GM21737 (cell line): ENCODE measurements at regions not wholly inside any gene's neighbourhood (a gene's known extent, or its start where the extent isn't known, plus 50 kb on each side); places are given as distances from the start of the nearest gene placed in this dataset.
"Not testable (repeated sequence)": the region's sequence is repeated elsewhere in the genome, so short reads cannot be mapped to it uniquely, and the experiment has no call there.

ENCODE experiments used
- ATAC-seq: cut with Tn5 transposase; IDR thresholded peaks from one replicate; pipeline ENCODE4 v1.9.1; 2021; ENCODE audit warnings: mild to moderate bottlenecking, moderate library complexity; ENCODE audit not compliant: unreplicated experiment

GRCh38 chr5:115439639-115440038 lies 104.9 kb downstream of the FEM1C start:
- ATAC-seq: no peak

GRCh38 chr5:115439042-115439441 lies 105.5 kb downstream of the FEM1C start:
- ATAC-seq: no peak

DNA sequence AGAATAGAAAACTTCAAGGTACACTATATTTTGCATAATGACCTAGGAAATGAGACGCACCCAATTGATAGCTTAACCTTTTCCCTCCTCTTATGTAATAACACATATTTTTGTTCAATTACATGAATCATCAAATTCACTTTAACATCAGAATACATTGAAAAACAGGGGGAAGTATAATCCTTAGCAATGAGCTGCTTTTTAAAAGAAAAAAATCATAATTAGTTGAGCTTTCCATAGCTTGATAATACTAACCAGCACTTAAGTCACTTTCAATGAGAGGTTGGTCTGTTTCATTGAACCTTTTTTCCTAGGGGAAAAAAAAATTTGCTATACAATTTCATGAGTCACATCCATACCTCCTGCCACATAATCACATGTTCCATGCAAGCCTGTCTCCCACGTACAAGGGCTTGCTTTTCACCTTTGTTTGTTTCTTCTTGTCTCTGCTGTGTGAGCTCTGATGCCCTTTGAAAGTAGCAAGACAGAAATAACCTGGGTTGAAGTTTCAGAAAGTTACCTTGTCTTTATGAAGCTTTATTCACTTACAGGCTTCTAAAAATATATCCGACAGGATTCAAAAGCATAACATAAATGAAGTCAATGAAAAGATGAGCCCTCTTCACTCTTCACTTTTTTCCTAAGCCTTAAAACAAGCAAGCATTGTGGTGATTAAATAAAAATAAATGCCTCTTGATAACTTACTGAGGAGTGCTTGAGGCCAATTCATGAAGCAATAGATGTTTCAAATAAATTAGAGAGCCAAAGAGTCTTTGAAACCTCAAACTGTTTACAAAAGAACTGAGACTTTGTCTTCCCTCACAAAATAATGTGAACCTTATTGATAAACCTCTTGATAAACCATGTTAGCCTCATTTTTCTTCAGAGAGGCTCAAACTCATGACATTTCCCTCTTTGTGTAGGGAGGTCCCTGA lies 108.5 kb downstream of the FEM1C start:
- ATAC-seq: no peak

DNA sequence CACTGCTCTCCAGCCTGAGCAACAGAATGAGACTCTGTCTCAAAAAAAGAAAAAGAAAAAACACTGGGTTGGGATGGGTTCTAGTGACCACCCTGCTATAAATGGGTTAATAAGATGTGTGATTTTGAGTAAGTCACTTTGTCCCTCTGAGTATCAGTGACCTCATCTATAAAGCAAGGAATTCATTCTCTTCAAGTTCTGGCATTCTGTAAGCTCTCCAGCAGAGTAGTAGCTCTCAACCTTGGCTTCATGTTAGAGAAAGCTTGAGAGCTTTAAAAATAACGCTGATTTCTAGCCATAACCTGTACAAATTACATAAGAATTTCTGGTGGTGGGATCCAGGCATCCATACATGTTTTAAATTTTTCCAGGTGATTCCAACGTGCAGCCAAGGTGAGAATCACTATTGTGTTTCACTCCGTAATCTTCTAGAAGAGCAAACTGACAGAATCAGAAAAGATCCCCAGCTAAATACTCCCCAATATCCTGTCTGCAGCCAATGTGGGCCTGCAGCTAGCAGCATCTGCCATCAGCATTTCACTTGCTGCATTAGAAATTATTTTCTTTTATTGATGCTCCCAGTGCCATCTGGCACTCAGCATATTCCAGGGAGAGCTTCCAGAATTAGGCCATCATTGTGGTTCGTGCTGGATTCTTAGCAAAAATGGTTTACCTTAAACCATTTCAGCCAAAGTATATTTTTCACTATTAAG lies 109.4 kb downstream of the FEM1C start:
- no peak for ATAC-seq

DNA sequence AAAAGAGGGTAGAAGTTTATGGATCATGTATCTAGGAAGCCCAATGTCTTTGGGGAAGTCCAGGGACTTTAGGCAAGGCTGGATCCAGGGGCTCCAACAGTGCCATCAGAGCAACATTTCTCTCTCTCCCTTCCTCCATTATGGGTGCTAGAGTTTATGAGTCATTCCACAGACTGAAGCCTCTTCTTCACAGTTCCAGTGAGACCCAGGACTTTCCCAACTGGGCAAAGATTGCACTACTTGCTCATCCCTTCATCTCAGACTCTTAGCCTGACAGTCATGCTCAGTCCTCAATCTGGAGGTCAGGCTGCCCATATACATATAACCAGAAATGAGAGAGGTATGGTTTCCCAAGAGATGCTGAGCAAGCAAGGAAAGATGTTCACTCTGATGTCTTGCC lies 110.7 kb downstream of the FEM1C start:
- no peak for ATAC-seq

GRCh38 chr5:115432691-115433090 lies 111.9 kb downstream of the FEM1C start:
- no peak for ATAC-seq

- ATAC-seq: no peak
Observed at GRCh38 chr5:115431116-115431515, 113.5 kb downstream of the FEM1C start.

DNA sequence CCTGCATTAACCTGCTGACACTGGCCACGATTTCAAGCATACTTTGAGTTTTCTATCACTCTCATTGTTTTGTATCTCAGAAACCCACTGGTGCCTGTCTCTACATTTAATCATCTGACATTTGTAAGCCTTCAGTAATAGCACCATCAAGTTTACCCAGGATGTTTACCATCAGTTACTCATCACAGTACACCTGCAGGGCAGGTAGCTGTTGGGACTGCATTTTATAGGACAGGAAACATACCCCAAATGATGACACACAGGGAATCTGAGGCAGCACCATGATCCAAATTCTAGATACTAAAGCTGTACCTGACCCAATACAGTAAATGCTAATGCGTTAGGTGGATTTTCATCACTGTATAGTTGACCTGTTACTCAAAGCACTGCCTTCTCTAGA lies 114.2 kb downstream of the FEM1C start:
- no peak for ATAC-seq

DNA sequence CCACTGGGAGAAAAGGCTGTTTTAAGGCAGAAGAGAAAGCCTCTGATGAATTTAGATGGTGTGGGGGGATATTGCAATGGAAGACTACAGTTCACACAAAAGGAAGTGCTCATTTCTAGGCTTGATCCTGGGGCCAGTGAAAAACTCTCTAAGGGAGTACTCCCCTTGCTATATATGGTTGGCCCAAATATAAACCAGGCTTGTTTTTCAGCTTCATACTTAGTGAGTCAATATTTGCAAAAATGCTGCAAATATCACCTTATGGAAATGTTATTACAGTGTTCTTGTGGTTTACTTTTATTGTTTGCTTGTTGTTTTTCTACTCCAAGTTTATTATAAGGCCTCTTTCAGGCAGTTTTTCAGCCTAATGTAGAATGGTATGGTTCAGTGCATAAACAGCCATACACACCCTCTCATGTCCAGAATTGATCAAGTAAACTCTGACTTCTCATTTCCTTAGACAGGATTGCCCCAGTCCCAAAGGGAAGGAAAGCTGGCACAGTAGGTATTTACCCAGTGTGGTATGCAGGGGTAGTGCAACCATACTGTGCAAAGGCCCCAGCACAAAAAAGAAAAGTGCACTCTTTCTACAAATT lies 115.1 kb downstream of the FEM1C start:
- ATAC-seq: no peak

DNA sequence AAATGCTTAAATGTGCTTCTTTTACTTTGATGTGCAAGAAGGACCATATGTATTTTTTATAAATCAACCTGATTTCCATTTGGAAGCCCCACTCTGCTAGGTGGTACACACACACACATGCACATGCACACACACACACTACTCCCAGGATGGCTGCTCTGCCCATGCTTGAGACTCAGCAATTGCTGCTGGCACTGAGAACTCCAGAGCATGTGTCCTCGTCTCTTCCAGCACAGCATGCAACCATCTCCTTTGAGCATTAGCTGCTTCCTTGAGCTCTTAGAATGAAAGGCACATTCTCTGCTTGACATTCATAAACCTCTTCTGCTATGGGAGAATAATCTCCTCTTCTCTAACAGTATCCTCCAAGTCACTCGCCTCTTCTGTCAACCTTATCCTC lies 115.9 kb downstream of the FEM1C start:
- ATAC-seq: no peak

GRCh38 chr5:115428248-115428647 lies 116.3 kb downstream of the FEM1C start:
- no peak for ATAC-seq

- ATAC-seq: no peak
Observed at GRCh38 chr5:115424446-115424845, 120.1 kb downstream of the FEM1C start.

DNA sequence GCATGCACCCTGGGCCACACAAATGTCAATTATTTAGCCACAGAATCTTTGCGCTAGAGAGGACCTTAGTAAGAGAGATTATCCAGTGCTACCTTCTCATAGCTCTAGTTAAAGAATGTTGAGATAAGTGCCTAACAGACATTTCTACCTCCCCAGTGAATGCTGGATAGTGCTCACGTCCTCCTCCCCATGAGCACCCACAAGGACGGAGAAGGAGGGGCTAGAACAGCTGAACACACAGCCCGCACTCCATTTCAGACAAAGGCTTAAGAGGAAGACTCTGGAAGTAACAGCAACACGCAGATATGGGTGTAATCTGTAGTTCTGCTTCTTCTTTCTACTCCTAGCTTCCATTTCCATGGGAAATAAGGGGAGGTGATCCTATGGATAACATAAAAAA lies 120.5 kb downstream of the FEM1C start:
- ATAC-seq: no peak

GRCh38 chr5:115423541-115423940 lies 121.0 kb downstream of the FEM1C start:
- ATAC-seq: no peak

DNA sequence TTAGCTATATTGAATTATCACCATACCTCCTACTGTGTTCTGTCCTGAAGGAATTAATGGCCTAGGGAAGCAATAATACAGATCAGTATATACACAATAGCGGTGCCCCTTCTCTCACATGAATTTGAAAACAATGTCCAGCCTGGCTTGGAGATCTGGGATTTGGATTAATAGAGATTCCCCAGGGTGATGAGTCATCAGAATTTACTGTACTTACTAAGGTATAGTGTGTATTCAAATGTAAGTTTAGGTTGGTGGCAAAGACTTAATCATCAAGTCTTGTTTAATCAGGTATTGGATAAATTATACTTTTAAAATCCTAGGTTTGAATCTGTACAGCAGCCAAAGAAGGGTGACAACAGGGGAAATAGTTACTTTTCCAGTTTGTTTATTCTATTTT lies 121.5 kb downstream of the FEM1C start:
- no peak for ATAC-seq

- not testable (repeated sequence) for ATAC-seq
Observed at GRCh38 chr5:115420812-115421211, 123.8 kb downstream of the FEM1C start.

DNA sequence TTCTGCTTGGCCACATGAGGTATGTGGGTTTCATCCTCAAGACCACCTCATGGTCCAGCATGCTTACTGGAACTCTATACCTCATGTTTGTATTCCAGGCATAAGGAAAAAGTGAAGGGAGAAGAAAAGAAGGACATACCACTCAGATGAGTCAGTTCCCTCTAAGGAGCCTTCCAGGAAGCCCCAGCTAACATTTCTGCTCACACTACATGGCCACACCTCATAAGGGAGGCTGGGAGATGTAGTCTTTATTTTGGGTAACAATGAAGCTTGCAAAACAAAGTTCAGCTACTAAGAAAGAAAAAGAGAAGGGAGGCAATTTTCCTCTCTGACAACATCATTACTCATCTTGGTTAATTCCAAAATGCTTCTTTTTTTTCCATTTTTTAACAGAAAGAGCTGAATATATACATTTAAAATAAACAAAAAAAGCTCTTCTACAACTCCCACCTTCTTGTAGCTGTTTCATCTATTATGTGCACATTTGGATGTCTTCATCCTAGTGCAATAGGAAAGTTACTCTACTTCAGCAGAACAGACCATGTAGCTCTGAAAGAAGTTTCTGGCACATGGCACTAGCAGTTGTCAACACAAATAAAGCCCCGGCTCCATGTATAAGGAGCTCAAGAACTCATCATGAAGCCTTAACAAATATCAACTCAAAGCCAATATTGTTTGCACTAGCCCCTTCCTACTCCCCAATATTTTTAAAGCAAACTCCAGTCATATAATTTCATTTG lies 123.6 kb upstream of the CCDC112 start:
- no peak for ATAC-seq

GRCh38 chr5:115418788-115419187 lies 122.3 kb upstream of the CCDC112 start:
- ATAC-seq: no peak

GRCh38 chr5:115417076-115417475 lies 120.6 kb upstream of the CCDC112 start:
- no peak for ATAC-seq

DNA sequence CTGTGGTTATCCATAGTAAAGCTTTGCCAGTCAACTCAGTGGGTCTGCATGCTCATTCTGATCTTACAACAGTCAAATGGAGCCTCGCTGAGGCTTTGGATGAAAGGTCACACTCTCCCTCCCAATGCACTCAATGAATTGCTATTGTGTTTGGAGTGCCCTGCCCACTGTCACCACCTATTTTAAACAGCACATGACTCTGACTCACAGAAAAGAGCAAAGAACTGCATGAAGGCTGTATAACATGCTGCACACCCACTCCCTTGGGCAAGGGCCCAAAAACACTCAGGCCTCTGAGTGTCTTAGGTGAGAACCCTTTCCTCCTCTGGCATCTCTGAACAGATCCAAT lies 118.7 kb upstream of the CCDC112 start:
- no peak for ATAC-seq
